ENCODE measurements at regions not wholly inside any gene's neighbourhood (a gene's known extent, or its start where the extent isn't known, plus 50 kb on each side); places are given as distances from the start of the nearest gene placed in this dataset.
A peak's percentile ranks its signal among the peaks of the same experiment; 100 is the strongest.

DNA sequence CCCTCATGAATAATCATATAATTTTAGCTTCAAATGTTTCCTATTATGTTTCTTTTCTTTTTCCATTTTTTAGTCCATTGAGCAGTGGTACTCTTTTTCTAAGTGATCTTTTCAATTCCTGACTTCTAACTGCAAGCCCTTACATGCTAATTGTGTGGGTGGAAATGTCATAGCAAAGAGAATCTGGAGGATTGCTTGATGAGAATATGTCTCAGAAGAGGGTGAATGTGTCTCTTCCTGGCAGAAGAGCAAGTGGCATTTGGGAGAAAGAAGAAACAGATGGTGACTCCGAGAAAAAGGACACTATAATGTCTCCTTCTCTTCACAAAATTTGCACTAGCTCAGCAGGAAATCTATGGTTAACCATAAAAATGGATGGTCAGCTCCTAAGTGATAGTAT is 2320.0 kb downstream of the PCDH9 start:
- no peaks in the 10 kb centered on the region for H4K20me1 ChIP-seq (ENCODE audit: insufficient read depth, low read length)
- dilution Hi-C loops (cut with HindIII; ENCODE audit: low sequenced_read_pairs, unreplicated experiment) (no loop called here), in situ Hi-C loops (cut with MboI; ENCODE audit: low sequenced_read_pairs) (no loop called here), intact Hi-C loops (cut with micrococcal nuclease) (no loop called here)
- no CpG with 5 or more reads among the region's 1 CpG for WGBS, 2 experiments (ENCODE audit: extremely low coverage in 2 of 2, insufficient read length in 1 of 2)
- no peak overlapping the region for H3K23ac ChIP-seq (ENCODE audit: low read depth, low read length)
- TF ChIP-seq BHLHE40 (IDR thresholded peaks at IDR 0.05; ENCODE audit: low read depth, low read length) (no peak), POLR2A (IDR thresholded peaks at IDR 0.05; ENCODE audit: low read depth, low read length) (no peak), SMC3 (IDR thresholded peaks at IDR 0.05; ENCODE audit: low read depth, low read length) (no peak), RFX5 (IDR thresholded peaks at IDR 0.05; ENCODE audit: low read depth, low read length) (no peak)
- no peak overlapping the region for H2AFZ ChIP-seq (replicated peaks; ENCODE audit: low read length, poor library complexity)
- ChIA-PET CTCF (no interaction called here), POLR2A (ENCODE audit: unreplicated experiment) (no interaction called here)
- H4K8ac ChIP-seq (ENCODE audit: low read depth in 2 of 2, low read length in 2 of 2) = no peak overlapping the region
- DNase-seq = no peak
- H3K4me3 ChIP-seq (ENCODE audit: insufficient read depth, low read depth, low read length) = no peak overlapping the region
- H2BK15ac ChIP-seq (ENCODE audit: low read depth, low read length) = 0 out of 3 replicates have a peak overlapping the region, but pooled peaks have one; percentile 11
- no peak overlapping the region for H4K5ac ChIP-seq (ENCODE audit: low read depth, low read length)
- H3K56ac ChIP-seq (ENCODE audit: extremely low read depth, insufficient read depth, low read length) = no peak overlapping the region
- no peak overlapping the region for H3K9ac ChIP-seq (ENCODE audit: low read depth, low read length)
- H3K4me1 ChIP-seq (ENCODE audit: control insufficient read depth, insufficient read depth, low read length) = no peaks in the 10 kb centered on the region; the same call in 1 of the 2 replicates
- no peak for ATAC-seq (ENCODE audit: low read depth)
- no peak overlapping the region for H2AK5ac ChIP-seq (ENCODE audit: low read depth, low read length)
- no peaks in the 10 kb centered on the region for H3K9me3 ChIP-seq (ENCODE audit: control insufficient read depth, insufficient read depth, low read length)
- no peak overlapping the region for H3K14ac ChIP-seq (replicated peaks; ENCODE audit: low read depth, low read length)
- no TSS peak for BruUV-seq (replicated peaks)
- H2BK120ac ChIP-seq (ENCODE audit: low read depth, low read length) = peak overlapping the region; percentile 47
- 0 out of 2 replicates have a peak, but pooled peaks cover 2% of the 10 kb centered on the region for H3K9me1 ChIP-seq (ENCODE audit: insufficient read depth, low read length)
- no peaks in the 10 kb centered on the region for H3K36me3 ChIP-seq (ENCODE audit: control insufficient read depth, insufficient read depth, low read length)
- no peak overlapping the region for H2BK5ac ChIP-seq (ENCODE audit: low read depth, low read length, poor library complexity, severe bottlenecking)
- H2BK20ac ChIP-seq (ENCODE audit: low read depth, low read length) = 0 out of 2 replicates have a peak overlapping the region, but pooled peaks have one; percentile 1
- H3K27me3 ChIP-seq (ENCODE audit: control insufficient read depth, insufficient read depth, low read length) = no peaks in the 10 kb centered on the region
- H3K79me1 ChIP-seq (ENCODE audit: low read depth in 1 of 2, low read length in 2 of 2) = no peaks in the 10 kb centered on the region
- no peak overlapping the region for H3K4me2 ChIP-seq (ENCODE audit: low read depth, low read length)
- H3K27ac ChIP-seq (ENCODE audit: insufficient read depth, low read length) = no peak overlapping the region
- H3K18ac ChIP-seq (ENCODE audit: low read depth, low read length) = no peak overlapping the region
- H2AK9ac ChIP-seq (replicated peaks; ENCODE audit: low read depth, low read length, poor library complexity) = no peak overlapping the region
- no peak overlapping the region for H4K91ac ChIP-seq (ENCODE audit: insufficient read depth, low read depth, low read length)
- H3K4ac ChIP-seq (ENCODE audit: low read depth, low read length) = no peak overlapping the region
